NCI-H128 (cell line): ENCODE measurements at regions not wholly inside any gene's neighbourhood (a gene's known extent, or its start where the extent isn't known, plus 50 kb on each side); places are given as distances from the start of the nearest gene placed in this dataset.
"Not testable (repeated sequence)": the region's sequence is repeated elsewhere in the genome, so short reads cannot be mapped to it uniquely, and the experiment has no call there.

Experiments used
- DNase-seq: peaks from one replicate; lab custom pipeline; 2025; ENCODE audit not compliant: unreplicated experiment; lab: John Stamatoyannopoulos, UW

- no peak for DNase-seq
These were observed 71.3 kb upstream of the DGKB start for GRCh38 chr7:14973712-14974428.

DNA sequence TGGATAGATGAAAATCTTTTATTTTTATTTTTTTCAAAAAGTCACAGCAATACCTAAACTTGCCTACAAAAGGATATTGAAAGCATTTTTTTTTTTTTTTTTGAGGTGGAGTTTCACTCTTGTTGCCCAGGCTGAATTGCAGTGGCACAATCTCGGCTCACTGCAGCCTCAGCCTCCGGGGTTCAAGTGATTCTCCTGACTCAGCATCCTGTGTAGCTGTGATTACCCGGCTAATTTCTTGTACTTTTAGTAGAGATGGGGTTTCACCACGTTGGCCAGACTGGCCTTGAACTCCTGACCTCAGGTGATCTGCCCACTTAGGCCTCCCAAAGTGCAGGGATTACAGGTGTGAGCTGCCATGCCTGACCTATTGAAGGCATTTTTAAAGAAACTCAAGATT is 69.1 kb upstream of the DGKB start:
- not testable (repeated sequence) for DNase-seq

DNA sequence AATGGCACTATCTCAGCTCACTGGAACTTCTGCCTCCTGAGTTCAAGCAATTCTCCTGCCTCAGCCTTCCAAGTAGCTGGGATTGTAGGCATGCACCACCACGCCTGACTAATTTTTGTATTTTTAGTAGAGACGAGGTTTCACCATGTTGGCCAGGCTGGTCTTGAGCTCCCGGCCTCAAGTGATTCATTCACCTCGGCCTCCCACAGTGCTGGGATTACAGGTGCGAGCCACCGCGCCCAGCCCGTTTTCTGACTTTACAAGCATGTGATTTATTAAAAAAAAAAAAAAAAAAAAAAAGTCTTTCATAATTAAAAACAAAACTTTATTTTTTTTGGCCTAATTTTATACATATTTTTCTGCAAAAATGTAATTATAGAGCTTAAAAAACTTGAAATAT is 64.8 kb upstream of the DGKB start:
- not testable (repeated sequence) for DNase-seq

DNA sequence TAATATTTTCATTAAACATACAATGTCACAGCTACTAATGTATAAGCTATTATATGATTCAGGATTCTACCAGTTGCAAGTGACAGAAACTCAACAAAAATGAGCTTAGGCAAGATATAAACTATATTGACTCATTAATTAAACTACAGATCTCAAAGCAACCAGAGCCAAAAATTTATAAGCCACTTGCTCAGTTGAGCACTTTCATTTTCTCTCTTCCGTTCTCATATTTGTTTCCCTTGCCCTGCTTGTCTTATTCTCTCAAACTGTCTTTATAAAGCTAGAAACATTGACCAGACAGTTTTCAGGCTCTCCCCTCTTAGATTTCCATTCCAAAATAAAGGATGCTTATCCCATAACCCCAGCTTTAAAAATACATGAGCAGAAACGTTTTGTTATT is 60.2 kb upstream of the DGKB start:
- DNase-seq: no peak

DNA sequence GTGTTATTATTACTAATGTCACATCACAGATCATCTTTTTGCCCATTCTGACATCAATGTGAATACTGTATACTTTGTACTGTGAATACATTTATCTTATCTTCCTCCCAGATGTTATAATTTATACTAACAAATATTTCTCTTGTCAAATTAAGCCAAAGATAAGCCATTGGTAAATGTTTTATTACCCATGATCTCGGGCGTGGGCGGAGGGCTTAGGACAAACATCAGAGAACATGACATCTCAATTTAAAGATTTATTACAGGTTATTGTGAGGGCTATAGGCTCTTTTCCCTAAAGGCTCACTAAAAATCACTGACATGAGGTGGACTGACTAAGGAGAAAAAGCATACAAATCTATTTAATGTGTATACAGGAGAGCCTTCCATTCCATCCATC is 58.2 kb upstream of the DGKB start:
- DNase-seq: no peak

DNA sequence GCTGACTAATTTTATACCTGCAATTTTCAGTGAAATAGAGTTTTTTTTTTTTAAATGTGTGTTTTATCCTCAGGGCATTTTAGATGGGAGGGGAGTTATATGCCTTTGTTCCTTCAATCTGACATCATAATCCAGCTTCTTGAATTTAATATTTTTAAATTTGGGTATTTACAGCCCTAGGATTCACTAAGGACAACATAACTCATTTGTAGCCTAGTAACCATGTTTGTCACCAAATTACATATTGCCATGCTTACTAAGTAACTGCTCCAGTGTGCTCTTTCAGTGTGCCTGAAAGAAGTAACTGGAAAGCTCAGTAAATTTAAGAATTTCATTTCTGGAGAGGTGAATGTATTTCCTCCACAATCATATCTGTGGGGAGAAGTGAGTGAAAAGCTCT is 56.8 kb upstream of the DGKB start:
- DNase-seq: no peak

DNA sequence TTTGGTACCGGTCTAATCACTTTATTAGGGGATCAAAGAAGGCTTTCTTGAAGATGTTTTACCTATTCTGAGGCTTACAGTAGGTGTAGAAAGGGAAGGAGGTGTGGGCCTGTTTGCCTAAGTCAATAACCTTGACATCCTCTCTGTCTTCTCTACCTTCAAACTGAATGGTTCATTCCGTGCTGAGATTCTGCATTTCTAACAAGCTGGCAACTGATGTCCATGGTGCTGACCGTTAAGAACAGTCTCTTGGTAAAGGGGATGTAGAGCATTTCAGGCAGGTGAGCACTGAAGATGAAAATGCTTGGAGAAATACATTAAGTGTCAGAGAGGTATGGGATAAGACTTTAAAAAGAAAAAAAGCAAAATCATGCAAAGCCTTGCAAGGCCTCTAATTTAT is 51.5 kb upstream of the DGKB start:
- no peak for DNase-seq
